ENCODE measurements at regions not wholly inside any gene's neighbourhood (a gene's known extent, or its start where the extent isn't known, plus 50 kb on each side); places are given as distances from the start of the nearest gene placed in this dataset.

GRCh38 chr1:29753244-29753643, 516.9 kb downstream of the PTPRU start:
- no peak for TF ChIP-seq POLR2AphosphoS5 (IDR thresholded peaks at IDR 0.05)
- TF ChIP-seq POLR2A (IDR thresholded peaks at IDR 0.05): no peak
- TF ChIP-seq CTCF (IDR thresholded peaks at IDR 0.05): no peak
- TF ChIP-seq EP300 (IDR thresholded peaks at IDR 0.05): no peak

All from upper lobe of left lung (tissue), 4 donors.